ENCODE measurements at regions not wholly inside any gene's neighbourhood (a gene's known extent, or its start where the extent isn't known, plus 50 kb on each side); places are given as distances from the start of the nearest gene placed in this dataset.

GRCh38 chr10:38226385-38226784 is 132.2 kb downstream of the ZNF37A start:
- no peak for TF ChIP-seq POLR2AphosphoS5 (IDR thresholded peaks at IDR 0.05; ENCODE audit: insufficient read depth in 1 of 2, low read depth in 1 of 2)
- no peak for TF ChIP-seq CTCF (IDR thresholded peaks at IDR 0.05)
